ENCODE measurements at regions not wholly inside any gene's neighbourhood (a gene's known extent, or its start where the extent isn't known, plus 50 kb on each side); places are given as distances from the start of the nearest gene placed in this dataset.
"Not testable (repeated sequence)": the region's sequence is repeated elsewhere in the genome, so short reads cannot be mapped to it uniquely, and the experiment has no call there.

- TF ChIP-seq, protein P1, sequence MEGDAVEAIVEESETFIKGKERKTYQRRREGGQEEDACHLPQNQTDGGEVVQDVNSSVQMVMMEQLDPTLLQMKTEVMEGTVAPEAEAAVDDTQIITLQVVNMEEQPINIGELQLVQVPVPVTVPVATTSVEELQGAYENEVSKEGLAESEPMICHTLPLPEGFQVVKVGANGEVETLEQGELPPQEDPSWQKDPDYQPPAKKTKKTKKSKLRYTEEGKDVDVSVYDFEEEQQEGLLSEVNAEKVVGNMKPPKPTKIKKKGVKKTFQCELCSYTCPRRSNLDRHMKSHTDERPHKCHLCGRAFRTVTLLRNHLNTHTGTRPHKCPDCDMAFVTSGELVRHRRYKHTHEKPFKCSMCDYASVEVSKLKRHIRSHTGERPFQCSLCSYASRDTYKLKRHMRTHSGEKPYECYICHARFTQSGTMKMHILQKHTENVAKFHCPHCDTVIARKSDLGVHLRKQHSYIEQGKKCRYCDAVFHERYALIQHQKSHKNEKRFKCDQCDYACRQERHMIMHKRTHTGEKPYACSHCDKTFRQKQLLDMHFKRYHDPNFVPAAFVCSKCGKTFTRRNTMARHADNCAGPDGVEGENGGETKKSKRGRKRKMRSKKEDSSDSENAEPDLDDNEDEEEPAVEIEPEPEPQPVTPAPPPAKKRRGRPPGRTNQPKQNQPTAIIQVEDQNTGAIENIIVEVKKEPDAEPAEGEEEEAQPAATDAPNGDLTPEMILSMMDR (IDR thresholded peaks at IDR 0.05): no peak
- no peaks in the 10 kb centered on the region for H3K36me3 Mint-ChIP-seq (ENCODE audit: low read depth)
- no peaks in the 10 kb centered on the region for H3K4me1 Mint-ChIP-seq (ENCODE audit: low read depth)
- DNase-seq (ENCODE audit: low spot score): no peak
- no peaks in the 10 kb centered on the region for H3K27me3 Mint-ChIP-seq (ENCODE audit: low read depth)
- H3K27ac Mint-ChIP-seq (ENCODE audit: unreplicated experiment): no peak overlapping the region
- H3K4me3 Mint-ChIP-seq (ENCODE audit: unreplicated experiment): no peak overlapping the region
- peaks cover 32% of the 10 kb centered on the region for H3K9me3 Mint-ChIP-seq (ENCODE audit: low read depth)
Observed at GRCh38 chr16:35210681-35211433, 1751.4 kb downstream of the TP53TG3F start.

DNA sequence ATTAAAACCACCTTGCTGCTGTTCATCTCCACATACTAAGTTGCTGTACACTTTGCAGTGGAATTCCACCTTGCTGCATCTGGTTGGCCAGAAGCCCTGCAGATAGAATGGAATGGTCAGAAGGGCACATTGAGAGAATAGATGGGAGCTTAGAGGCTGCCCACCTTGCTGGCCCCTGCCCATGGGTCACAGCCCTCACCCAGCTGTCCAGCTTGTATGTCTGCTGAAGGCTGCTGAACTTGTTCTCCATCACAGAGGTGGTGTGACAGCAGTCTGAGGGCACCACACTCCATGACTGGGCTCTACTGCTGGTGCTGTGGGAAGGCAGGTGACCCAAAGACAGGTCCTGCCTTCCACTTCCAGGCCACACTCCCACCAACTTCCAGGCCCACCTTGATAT, 1755.4 kb downstream of the TP53TG3F start:
- no peak overlapping the region for H3K4me3 Mint-ChIP-seq (ENCODE audit: unreplicated experiment)
- DNase-seq (ENCODE audit: low spot score): no peak
- no peaks in the 10 kb centered on the region for H3K27me3 Mint-ChIP-seq (ENCODE audit: low read depth)
- no peaks in the 10 kb centered on the region for H3K36me3 Mint-ChIP-seq (ENCODE audit: low read depth)
- peaks cover 36% of the 10 kb centered on the region for H3K9me3 Mint-ChIP-seq (ENCODE audit: low read depth)
- TF ChIP-seq, protein P1 (IDR thresholded peaks at IDR 0.05): no peak
- no peaks in the 10 kb centered on the region for H3K4me1 Mint-ChIP-seq (ENCODE audit: low read depth)
- H3K27ac Mint-ChIP-seq (ENCODE audit: unreplicated experiment): no peak overlapping the region

- H3K36me3 Mint-ChIP-seq (ENCODE audit: low read depth): no peaks in the 10 kb centered on the region
- H3K9me3 Mint-ChIP-seq (ENCODE audit: low read depth): peaks cover 37% of the 10 kb centered on the region
- H3K27ac Mint-ChIP-seq (ENCODE audit: unreplicated experiment): no peak overlapping the region
- DNase-seq (ENCODE audit: low spot score): no peak
- H3K4me3 Mint-ChIP-seq (ENCODE audit: unreplicated experiment): no peak overlapping the region
- no peaks in the 10 kb centered on the region for H3K27me3 Mint-ChIP-seq (ENCODE audit: low read depth)
- no peaks in the 10 kb centered on the region for H3K4me1 Mint-ChIP-seq (ENCODE audit: low read depth)
- TF ChIP-seq, protein P1 (IDR thresholded peaks at IDR 0.05): no peak
Observed at GRCh38 chr16:35215287-35215686, 1755.9 kb downstream of the TP53TG3F start.

- H3K4me1 Mint-ChIP-seq (ENCODE audit: low read depth); H3K36me3 Mint-ChIP-seq (ENCODE audit: low read depth); H3K27ac Mint-ChIP-seq (ENCODE audit: unreplicated experiment); H3K27me3 Mint-ChIP-seq (ENCODE audit: low read depth); H3K4me3 Mint-ChIP-seq (ENCODE audit: unreplicated experiment): not testable (repeated sequence)
- peak; percentile 50 for DNase-seq (ENCODE audit: low spot score)
- H3K9me3 Mint-ChIP-seq (ENCODE audit: low read depth): peaks cover 36% of the 10 kb centered on the region
Observed at GRCh38 chr16:35216261-35216660, 1756.8 kb downstream of the TP53TG3F start.

DNA sequence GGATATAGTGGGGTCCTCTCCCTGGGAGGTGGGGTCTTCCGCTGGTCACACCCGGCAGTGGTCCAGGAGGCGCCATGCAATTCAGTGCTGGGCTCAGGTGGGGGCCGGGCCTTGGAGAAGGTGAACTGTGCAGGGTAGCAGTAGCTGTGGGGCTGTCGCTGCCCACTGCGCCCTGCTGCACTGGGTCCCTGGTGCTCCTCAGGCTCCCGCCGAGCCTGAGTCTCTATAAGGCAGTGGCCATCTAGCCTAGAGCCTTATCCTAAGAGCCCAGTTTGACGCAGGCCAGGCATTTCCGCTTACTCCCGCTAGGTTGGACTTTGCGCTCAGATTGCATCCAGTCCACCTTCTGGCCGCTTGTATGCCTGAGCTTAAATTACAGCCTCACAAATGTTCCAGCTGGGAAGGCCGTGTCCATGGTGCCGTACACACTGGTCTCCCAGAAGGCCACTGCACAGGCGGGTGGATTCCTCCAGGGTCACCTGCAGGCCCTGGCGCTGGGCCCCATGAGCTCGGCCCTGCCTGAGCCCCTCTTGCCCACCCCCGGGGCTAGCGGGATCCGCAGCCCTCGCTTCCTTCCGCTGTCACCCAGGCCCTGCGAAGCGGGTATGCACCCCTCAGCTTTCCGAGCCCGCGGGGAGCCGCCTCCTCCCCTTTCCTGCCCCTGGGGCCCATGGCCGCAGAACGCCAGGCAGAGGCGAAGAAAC, 1762.2 kb downstream of the TP53TG3F start:
- Mint-ChIP-seq H3K4me1 (ENCODE audit: low read depth) (no peaks in the 10 kb centered on the region), H3K27me3 (ENCODE audit: low read depth) (no peaks in the 10 kb centered on the region), H3K27ac (ENCODE audit: unreplicated experiment) (no peak overlapping the region), H3K4me3 (ENCODE audit: unreplicated experiment) (no peak overlapping the region), H3K36me3 (ENCODE audit: low read depth) (no peaks in the 10 kb centered on the region), H3K9me3 (ENCODE audit: low read depth) (peaks cover 39% of the 10 kb centered on the region)
- TF ChIP-seq, protein P1 (IDR thresholded peaks at IDR 0.05): no peak
- DNase-seq (ENCODE audit: low spot score): peak; percentile 78

All from chondrocyte (in vitro differentiated cells).